Lower leg skin (tissue), 3 donors: ENCODE measurements at regions not wholly inside any gene's neighbourhood (a gene's known extent, or its start where the extent isn't known, plus 50 kb on each side); places are given as distances from the start of the nearest gene placed in this dataset.
"Not testable (repeated sequence)": the region's sequence is repeated elsewhere in the genome, so short reads cannot be mapped to it uniquely, and the experiment has no call there.

Source experiments
- POLR2A ChIP-seq, 2 donors: fragments of 450-650 bp; IDR thresholded peaks; one replicate each; pipeline ENCODE4 v1.6.1; 2016 to 2017; ENCODE audit warnings: antibody characterized with exemption in 2 of 2, mild to moderate bottlenecking in 1 of 2, moderate library complexity in 1 of 2
- TF ChIP-seq, protein P1 (sequence below), 3 donors: fragments of 450-650 bp; IDR thresholded peaks; one replicate each; pipeline ENCODE4 v1.5.1; 2016; ENCODE audit warnings: antibody characterized with exemption in 3 of 3, mild to moderate bottlenecking in 3 of 3, moderate library complexity in 2 of 3

DNA sequence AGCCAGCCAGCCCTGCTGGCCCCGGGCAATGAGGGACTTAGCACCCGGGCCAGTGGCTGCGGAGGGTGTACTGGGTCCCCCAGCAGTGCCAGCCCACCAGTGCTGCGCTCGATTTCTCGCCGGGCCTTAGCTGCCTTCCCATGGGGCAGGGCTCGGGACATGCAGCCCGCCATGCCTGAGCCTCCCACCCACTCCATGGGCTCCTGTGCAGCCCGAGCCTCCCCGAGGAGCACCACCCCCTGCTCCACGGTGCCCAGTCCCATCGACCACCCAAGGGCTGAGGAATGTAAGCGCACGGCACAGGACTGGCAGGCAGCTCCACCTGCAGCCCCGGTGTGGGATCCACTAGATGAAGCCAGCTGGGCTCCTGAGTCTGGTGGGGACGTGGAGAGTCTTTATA, 72.5 kb upstream of the STARD13 start:
- TF ChIP-seq, protein P1, sequence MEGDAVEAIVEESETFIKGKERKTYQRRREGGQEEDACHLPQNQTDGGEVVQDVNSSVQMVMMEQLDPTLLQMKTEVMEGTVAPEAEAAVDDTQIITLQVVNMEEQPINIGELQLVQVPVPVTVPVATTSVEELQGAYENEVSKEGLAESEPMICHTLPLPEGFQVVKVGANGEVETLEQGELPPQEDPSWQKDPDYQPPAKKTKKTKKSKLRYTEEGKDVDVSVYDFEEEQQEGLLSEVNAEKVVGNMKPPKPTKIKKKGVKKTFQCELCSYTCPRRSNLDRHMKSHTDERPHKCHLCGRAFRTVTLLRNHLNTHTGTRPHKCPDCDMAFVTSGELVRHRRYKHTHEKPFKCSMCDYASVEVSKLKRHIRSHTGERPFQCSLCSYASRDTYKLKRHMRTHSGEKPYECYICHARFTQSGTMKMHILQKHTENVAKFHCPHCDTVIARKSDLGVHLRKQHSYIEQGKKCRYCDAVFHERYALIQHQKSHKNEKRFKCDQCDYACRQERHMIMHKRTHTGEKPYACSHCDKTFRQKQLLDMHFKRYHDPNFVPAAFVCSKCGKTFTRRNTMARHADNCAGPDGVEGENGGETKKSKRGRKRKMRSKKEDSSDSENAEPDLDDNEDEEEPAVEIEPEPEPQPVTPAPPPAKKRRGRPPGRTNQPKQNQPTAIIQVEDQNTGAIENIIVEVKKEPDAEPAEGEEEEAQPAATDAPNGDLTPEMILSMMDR (IDR thresholded peaks at IDR 0.05) = not testable (repeated sequence)
- TF ChIP-seq POLR2A (IDR thresholded peaks at IDR 0.05) = not testable (repeated sequence)
